ENCODE measurements at regions not wholly inside any gene's neighbourhood (a gene's known extent, or its start where the extent isn't known, plus 50 kb on each side); places are given as distances from the start of the nearest gene placed in this dataset.

- TF ChIP-seq ZNF565 (CRISPR knock-in tag; conservative IDR thresholded peaks at IDR 0.05; ENCODE audit: low read depth) (no peak), PATZ1 (CRISPR knock-in tag; IDR thresholded peaks at IDR 0.05; ENCODE audit: borderline replicate concordance) (no peak), ISL1 (CRISPR knock-in tag; IDR thresholded peaks at IDR 0.05) (no peak), OSR1 (CRISPR knock-in tag; IDR thresholded peaks at IDR 0.05) (no peak), CSDC2 (CRISPR knock-in tag; IDR thresholded peaks at IDR 0.05) (no peak), PPARA (CRISPR knock-in tag; IDR thresholded peaks at IDR 0.05; ENCODE audit: borderline replicate concordance) (no peak), ARNTL (CRISPR knock-in tag; IDR thresholded peaks at IDR 0.05; ENCODE audit: borderline replicate concordance, low read depth) (no peak), TCF4 (CRISPR knock-in tag; IDR thresholded peaks at IDR 0.05; ENCODE audit: borderline replicate concordance) (no peak), ESRRG (CRISPR knock-in tag; IDR thresholded peaks at IDR 0.05) (no peak), CREB5 (CRISPR knock-in tag; IDR thresholded peaks at IDR 0.05; ENCODE audit: low read depth) (no peak), ZFP30 (CRISPR knock-in tag; IDR thresholded peaks at IDR 0.05) (no peak), ZFP3 (CRISPR knock-in tag; IDR thresholded peaks at IDR 0.05) (no peak), ZNF8 (CRISPR knock-in tag; IDR thresholded peaks at IDR 0.05) (no peak), ZC3H10 (CRISPR knock-in tag; IDR thresholded peaks at IDR 0.05) (no peak)
These were observed 275.3 kb downstream of the EIPR1 start for GRCh38 chr2:3102081-3102921.

All from SK-N-SH treated with all-trans-retinoic acid at 6 μM for 48 hours (cell line).